Adipocyte (in vitro differentiated cells): ENCODE measurements at regions not wholly inside any gene's neighbourhood (a gene's known extent, or its start where the extent isn't known, plus 50 kb on each side); places are given as distances from the start of the nearest gene placed in this dataset.

Source experiments
- DNase-seq: peaks from one replicate; pipeline ENCODE4 v3.0.0-alpha.2; 2015; ENCODE audit warnings: low read depth
- H3K27me3 ChIP-seq: replicated peaks from 2 replicates; pipeline ENCODE4 v1.7.0; 2013; ENCODE audit warnings: mild to moderate bottlenecking, low read length, moderate library complexity; ENCODE audit not compliant: control insufficient read depth, insufficient read depth
- H3K36me3 ChIP-seq: 2 replicates; pipeline ENCODE4 v1.7.0; 2013; ENCODE audit warnings: low read length, mild to moderate bottlenecking, moderate library complexity; ENCODE audit not compliant: control insufficient read depth, insufficient read depth, severe bottlenecking
- H3K4me1 ChIP-seq: 2 replicates; pipeline ENCODE4 v1.7.0; 2013; ENCODE audit warnings: mild to moderate bottlenecking, low read length, moderate library complexity; ENCODE audit not compliant: control insufficient read depth, insufficient read depth
- H3K4me3 ChIP-seq: 2 replicates; pipeline ENCODE4 v1.7.0; 2013; ENCODE audit warnings: mild to moderate bottlenecking, low read length, moderate library complexity
- H3K9ac ChIP-seq: 2 replicates; pipeline ENCODE4 v1.7.0; 2013; ENCODE audit warnings: mild to moderate bottlenecking, low read length, moderate library complexity
- H3K9me3 ChIP-seq: 2 replicates; pipeline ENCODE4 v1.7.0; 2013; ENCODE audit warnings: mild to moderate bottlenecking, low read length, moderate library complexity; ENCODE audit not compliant: control insufficient read depth

- H3K9me3 ChIP-seq = no peaks in the 10 kb centered on the region
- no peak for DNase-seq
- H3K36me3 ChIP-seq = no peaks in the 10 kb centered on the region
- H3K4me3 ChIP-seq = no peak overlapping the region
- H3K27me3 ChIP-seq = peaks cover 8% of the 10 kb centered on the region
- H3K9ac ChIP-seq = no peak overlapping the region
- H3K4me1 ChIP-seq = no peaks in the 10 kb centered on the region
These were observed 162.6 kb downstream of the RAB11FIP2 start for GRCh38 chr10:117884093-117884492.

- DNase-seq = no peak
- H3K27me3 ChIP-seq = peaks cover 8% of the 10 kb centered on the region
- no peak overlapping the region for H3K4me3 ChIP-seq
- H3K4me1 ChIP-seq = no peaks in the 10 kb centered on the region
- H3K9ac ChIP-seq = no peak overlapping the region
- H3K36me3 ChIP-seq = no peaks in the 10 kb centered on the region
- no peaks in the 10 kb centered on the region for H3K9me3 ChIP-seq
These were observed 162.1 kb downstream of the RAB11FIP2 start for GRCh38 chr10:117884592-117884991.

- Histone ChIP-seq H3K4me1 (no peaks in the 10 kb centered on the region), H3K36me3 (no peaks in the 10 kb centered on the region), H3K27me3 (peaks cover 14% of the 10 kb centered on the region), H3K4me3 (no peak overlapping the region), H3K9ac (no peak overlapping the region), H3K9me3 (no peaks in the 10 kb centered on the region)
- no peak for DNase-seq
These were observed 161.4 kb downstream of the RAB11FIP2 start for GRCh38 chr10:117885206-117885829.

- H3K4me1 ChIP-seq = no peaks in the 10 kb centered on the region
- no peaks in the 10 kb centered on the region for H3K9me3 ChIP-seq
- no peak overlapping the region for H3K4me3 ChIP-seq
- DNase-seq = no peak
- H3K36me3 ChIP-seq = no peaks in the 10 kb centered on the region
- H3K27me3 ChIP-seq = peaks cover 12% of the 10 kb centered on the region
- no peak overlapping the region for H3K9ac ChIP-seq
These were observed 160.0 kb downstream of the RAB11FIP2 start for GRCh38 chr10:117886766-117887165.

GRCh38 chr10:117889664-117890063 is 157.1 kb downstream of the RAB11FIP2 start:
- no peaks in the 10 kb centered on the region for H3K4me1 ChIP-seq
- H3K4me3 ChIP-seq = no peak overlapping the region
- DNase-seq = no peak
- H3K9me3 ChIP-seq = no peaks in the 10 kb centered on the region
- H3K36me3 ChIP-seq = no peaks in the 10 kb centered on the region
- H3K27me3 ChIP-seq = peaks cover 28% of the 10 kb centered on the region
- no peak overlapping the region for H3K9ac ChIP-seq

- peaks cover 24% of the 10 kb centered on the region for H3K27me3 ChIP-seq
- no peaks in the 10 kb centered on the region for H3K36me3 ChIP-seq
- no peak for DNase-seq
- H3K9ac ChIP-seq = no peak overlapping the region
- no peaks in the 10 kb centered on the region for H3K9me3 ChIP-seq
- H3K4me1 ChIP-seq = no peaks in the 10 kb centered on the region
- H3K4me3 ChIP-seq = no peak overlapping the region
These were observed 154.0 kb downstream of the RAB11FIP2 start for GRCh38 chr10:117892681-117893220.

- Histone ChIP-seq H3K4me3 (no peak overlapping the region), H3K4me1 (no peaks in the 10 kb centered on the region), H3K36me3 (no peaks in the 10 kb centered on the region), H3K9me3 (no peaks in the 10 kb centered on the region), H3K9ac (no peak overlapping the region), H3K27me3 (peaks cover 32% of the 10 kb centered on the region)
- DNase-seq = no peak
These were observed 152.4 kb downstream of the RAB11FIP2 start for GRCh38 chr10:117894339-117894738.

GRCh38 chr10:117896517-117896916 is 150.2 kb downstream of the RAB11FIP2 start:
- no peak overlapping the region for H3K9ac ChIP-seq
- H3K4me1 ChIP-seq = no peaks in the 10 kb centered on the region
- H3K4me3 ChIP-seq = no peak overlapping the region
- H3K9me3 ChIP-seq = no peaks in the 10 kb centered on the region
- DNase-seq = no peak
- no peaks in the 10 kb centered on the region for H3K36me3 ChIP-seq
- peaks cover 28% of the 10 kb centered on the region for H3K27me3 ChIP-seq

- no peak for DNase-seq
- no peaks in the 10 kb centered on the region for H3K36me3 ChIP-seq
- peaks cover 16% of the 10 kb centered on the region for H3K27me3 ChIP-seq
- H3K9me3 ChIP-seq = no peaks in the 10 kb centered on the region
- no peak overlapping the region for H3K9ac ChIP-seq
- H3K4me1 ChIP-seq = no peaks in the 10 kb centered on the region
- H3K4me3 ChIP-seq = no peak overlapping the region
These were observed 147.5 kb downstream of the RAB11FIP2 start for GRCh38 chr10:117899181-117899683.

GRCh38 chr10:117900280-117900679 is 146.5 kb downstream of the RAB11FIP2 start:
- no peaks in the 10 kb centered on the region for H3K36me3 ChIP-seq
- H3K27me3 ChIP-seq = peaks cover 16% of the 10 kb centered on the region
- H3K9me3 ChIP-seq = no peaks in the 10 kb centered on the region
- no peaks in the 10 kb centered on the region for H3K4me1 ChIP-seq
- no peak overlapping the region for H3K9ac ChIP-seq
- H3K4me3 ChIP-seq = no peak overlapping the region
- no peak for DNase-seq

- no peak overlapping the region for H3K9ac ChIP-seq
- no peaks in the 10 kb centered on the region for H3K4me1 ChIP-seq
- peaks cover 13% of the 10 kb centered on the region for H3K27me3 ChIP-seq
- H3K9me3 ChIP-seq = no peaks in the 10 kb centered on the region
- H3K4me3 ChIP-seq = no peak overlapping the region
- no peak for DNase-seq
- H3K36me3 ChIP-seq = no peaks in the 10 kb centered on the region
These were observed 142.9 kb downstream of the RAB11FIP2 start for GRCh38 chr10:117903854-117904253.

GRCh38 chr10:117905404-117905803 is 141.3 kb downstream of the RAB11FIP2 start:
- Histone ChIP-seq H3K9me3 (no peaks in the 10 kb centered on the region), H3K9ac (no peak overlapping the region), H3K27me3 (peaks cover 8% of the 10 kb centered on the region), H3K36me3 (no peaks in the 10 kb centered on the region), H3K4me1 (no peaks in the 10 kb centered on the region), H3K4me3 (no peak overlapping the region)
- no peak for DNase-seq
